OCI-LY7 (cell line): ENCODE measurements at regions not wholly inside any gene's neighbourhood (a gene's known extent, or its start where the extent isn't known, plus 50 kb on each side); places are given as distances from the start of the nearest gene placed in this dataset.

Source experiments
- CTCF ChIP-seq: fragments of 200-600 bp; sonication (generic); conservative IDR thresholded peaks from 2 replicates; pipeline ENCODE4 v1.5.1; 2014; ENCODE audit warnings: mild to moderate bottlenecking, antibody characterized with exemption, low read length, moderate library complexity, mixed read lengths
- EZH2phosphoT487 ChIP-seq: fragments of 200-600 bp; sonication (generic); IDR thresholded peaks from 2 replicates; pipeline ENCODE4 v1.6.1; 2018; ENCODE audit warnings: low read depth, borderline replicate concordance, mild to moderate bottlenecking, mixed run types, antibody characterized with exemption, low read length, moderate library complexity, mixed read lengths

GRCh38 chr20:55615818-55616217 lies 389.5 kb downstream of the CBLN4 start:
- TF ChIP-seq CTCF: no peak
- no peak for TF ChIP-seq EZH2phosphoT487
